ENCODE measurements at regions not wholly inside any gene's neighbourhood (a gene's known extent, or its start where the extent isn't known, plus 50 kb on each side); places are given as distances from the start of the nearest gene placed in this dataset.

GRCh38 chr17:14011740-14012405 lies 57.4 kb upstream of the COX10 start:
- peak overlapping the region in 1 of 21 experiments; percentile 33 for H3K27ac ChIP-seq
- H3K4me3 ChIP-seq = no peak overlapping the region

GRCh38 chr17:14014657-14015056 lies 54.6 kb upstream of the COX10 start:
- Histone ChIP-seq H3K27ac (no peak overlapping the region), H3K4me3 (no peak overlapping the region)

- no peak overlapping the region for H3K27ac ChIP-seq
- H3K4me3 ChIP-seq = no peak overlapping the region
Observed at GRCh38 chr17:14015271-14015670, 54.0 kb upstream of the COX10 start.

- Histone ChIP-seq H3K4me3 (no peak overlapping the region), H3K27ac (no peak overlapping the region)
Observed at GRCh38 chr17:14016858-14017257, 52.4 kb upstream of the COX10 start.

- peak overlapping the region in 1 of 21 experiments; percentile 16 for H3K27ac ChIP-seq
Observed at GRCh38 chr17:14019186-14019956, 49.9 kb upstream of the COX10 start.

More at GRCh38 chr17:14019186-14019956, 49.9 kb upstream of the COX10 start:
- no peak overlapping the region for H3K4me3 ChIP-seq

All from skin epidermis (tissue), 12 donors.